PFSK-1 (cell line): ENCODE measurements at regions not wholly inside any gene's neighbourhood (a gene's known extent, or its start where the extent isn't known, plus 50 kb on each side); places are given as distances from the start of the nearest gene placed in this dataset.

Source experiments
- SIN3A ChIP-seq: IDR thresholded peaks from 2 replicates; pipeline ENCODE4 v1.6.1; 2012; ENCODE audit warnings: mild to moderate bottlenecking, low read length, moderate library complexity, borderline replicate concordance; ENCODE audit not compliant: insufficient read depth
- TAF1 ChIP-seq: IDR thresholded peaks from 2 replicates; pipeline ENCODE4 v1.6.1; 2012; ENCODE audit warnings: low read length, control low read depth, borderline replicate concordance; ENCODE audit not compliant: insufficient read depth

DNA sequence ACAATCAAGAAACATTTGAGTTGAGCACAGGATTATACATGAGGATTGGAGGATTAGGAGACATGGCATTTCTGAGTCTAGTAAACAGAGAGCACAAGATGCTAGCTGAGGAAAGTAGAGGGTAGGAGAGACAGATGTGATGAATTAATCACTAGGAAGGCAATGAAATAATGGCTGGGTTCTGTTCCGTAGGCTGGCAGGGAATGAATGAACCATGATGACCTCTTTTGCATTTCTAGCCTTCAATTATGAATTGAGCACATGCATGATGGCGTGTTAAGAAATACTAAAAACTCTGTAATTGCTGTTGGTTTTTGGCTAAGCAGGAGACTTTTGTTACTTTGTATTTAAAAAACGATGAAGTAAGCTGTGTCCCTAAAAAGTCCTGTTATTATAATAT is 420.0 kb upstream of the TLE4 start:
- TF ChIP-seq SIN3A, result no peak
- TF ChIP-seq TAF1, result no peak
